Neural cell (in vitro differentiated cells): ENCODE measurements at regions not wholly inside any gene's neighbourhood (a gene's known extent, or its start where the extent isn't known, plus 50 kb on each side); places are given as distances from the start of the nearest gene placed in this dataset.

Experiments used
- EP300 ChIP-seq: fragments of 450-650 bp; conservative IDR thresholded peaks from 2 replicates; pipeline ENCODE4 v1.6.1; 2014; ENCODE audit warnings: antibody characterized with exemption, mild to moderate bottlenecking, moderate library complexity; ENCODE audit not compliant: poor library complexity, severe bottlenecking
- EZH2 ChIP-seq: fragments of 200-600, 300-800 bp; shearing (Covaris generic), sonication (generic); IDR thresholded peaks from 2 replicates; pipeline ENCODE4 v1.6.1; 2014; ENCODE audit warnings: antibody characterized with exemption, low read length, borderline replicate concordance, mild to moderate bottlenecking; ENCODE audit not compliant: insufficient read depth, poor library complexity, severe bottlenecking
- POLR2AphosphoS5 ChIP-seq: IDR thresholded peaks from 2 replicates; pipeline ENCODE4 v1.6.1; 2012
- RAD21 ChIP-seq: fragments of 450-650 bp; conservative IDR thresholded peaks from 2 replicates; pipeline ENCODE4 v1.6.1; 2014; ENCODE audit warnings: antibody characterized with exemption, mild to moderate bottlenecking, moderate library complexity
- SMC3 ChIP-seq: fragments of 450-650 bp; conservative IDR thresholded peaks from 2 replicates; pipeline ENCODE4 v1.6.1; 2014; ENCODE audit warnings: antibody characterized with exemption, mild to moderate bottlenecking, moderate library complexity; ENCODE audit not compliant: poor library complexity
- TAF1 ChIP-seq: IDR thresholded peaks from 2 replicates; pipeline ENCODE4 v1.6.1; 2012; ENCODE audit warnings: low read depth
- TF ChIP-seq, protein P1 (sequence below): fragments of 450-650 bp; IDR thresholded peaks from 2 replicates; pipeline ENCODE4 v1.5.1; 2014; ENCODE audit warnings: antibody characterized with exemption, mild to moderate bottlenecking, moderate library complexity; ENCODE audit not compliant: poor library complexity, severe bottlenecking
- TF ChIP-seq, protein P2 (sequence below): IDR thresholded peaks from 2 replicates; pipeline ENCODE4 v1.6.1; 2012; ENCODE audit warnings: borderline replicate concordance

DNA sequence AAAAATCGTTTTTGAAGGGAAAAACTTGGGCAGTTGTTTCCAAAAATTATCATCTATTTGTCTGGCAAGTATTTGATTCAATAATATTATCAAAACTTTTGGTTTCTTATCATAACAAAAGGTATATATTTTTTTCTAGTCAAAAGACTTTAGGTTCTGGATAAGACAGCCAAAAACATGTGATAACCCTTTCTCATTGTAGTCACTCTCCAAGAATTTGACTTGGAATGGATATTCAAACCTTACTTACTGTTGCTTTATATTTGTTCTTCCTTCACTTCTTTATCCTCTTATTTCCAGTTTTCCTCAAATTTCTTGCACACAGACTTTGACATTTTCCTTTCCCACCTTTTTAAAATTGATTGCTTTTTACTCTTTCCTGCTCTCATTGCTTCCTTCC, 140.9 kb upstream of the FAM3C start:
- TF ChIP-seq, protein P1, sequence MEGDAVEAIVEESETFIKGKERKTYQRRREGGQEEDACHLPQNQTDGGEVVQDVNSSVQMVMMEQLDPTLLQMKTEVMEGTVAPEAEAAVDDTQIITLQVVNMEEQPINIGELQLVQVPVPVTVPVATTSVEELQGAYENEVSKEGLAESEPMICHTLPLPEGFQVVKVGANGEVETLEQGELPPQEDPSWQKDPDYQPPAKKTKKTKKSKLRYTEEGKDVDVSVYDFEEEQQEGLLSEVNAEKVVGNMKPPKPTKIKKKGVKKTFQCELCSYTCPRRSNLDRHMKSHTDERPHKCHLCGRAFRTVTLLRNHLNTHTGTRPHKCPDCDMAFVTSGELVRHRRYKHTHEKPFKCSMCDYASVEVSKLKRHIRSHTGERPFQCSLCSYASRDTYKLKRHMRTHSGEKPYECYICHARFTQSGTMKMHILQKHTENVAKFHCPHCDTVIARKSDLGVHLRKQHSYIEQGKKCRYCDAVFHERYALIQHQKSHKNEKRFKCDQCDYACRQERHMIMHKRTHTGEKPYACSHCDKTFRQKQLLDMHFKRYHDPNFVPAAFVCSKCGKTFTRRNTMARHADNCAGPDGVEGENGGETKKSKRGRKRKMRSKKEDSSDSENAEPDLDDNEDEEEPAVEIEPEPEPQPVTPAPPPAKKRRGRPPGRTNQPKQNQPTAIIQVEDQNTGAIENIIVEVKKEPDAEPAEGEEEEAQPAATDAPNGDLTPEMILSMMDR, result no peak
- TF ChIP-seq SMC3 (no peak), EP300 (no peak), RAD21 (no peak), EZH2 (no peak), POLR2AphosphoS5 (no peak), TAF1 (no peak)
- TF ChIP-seq, protein P2, sequence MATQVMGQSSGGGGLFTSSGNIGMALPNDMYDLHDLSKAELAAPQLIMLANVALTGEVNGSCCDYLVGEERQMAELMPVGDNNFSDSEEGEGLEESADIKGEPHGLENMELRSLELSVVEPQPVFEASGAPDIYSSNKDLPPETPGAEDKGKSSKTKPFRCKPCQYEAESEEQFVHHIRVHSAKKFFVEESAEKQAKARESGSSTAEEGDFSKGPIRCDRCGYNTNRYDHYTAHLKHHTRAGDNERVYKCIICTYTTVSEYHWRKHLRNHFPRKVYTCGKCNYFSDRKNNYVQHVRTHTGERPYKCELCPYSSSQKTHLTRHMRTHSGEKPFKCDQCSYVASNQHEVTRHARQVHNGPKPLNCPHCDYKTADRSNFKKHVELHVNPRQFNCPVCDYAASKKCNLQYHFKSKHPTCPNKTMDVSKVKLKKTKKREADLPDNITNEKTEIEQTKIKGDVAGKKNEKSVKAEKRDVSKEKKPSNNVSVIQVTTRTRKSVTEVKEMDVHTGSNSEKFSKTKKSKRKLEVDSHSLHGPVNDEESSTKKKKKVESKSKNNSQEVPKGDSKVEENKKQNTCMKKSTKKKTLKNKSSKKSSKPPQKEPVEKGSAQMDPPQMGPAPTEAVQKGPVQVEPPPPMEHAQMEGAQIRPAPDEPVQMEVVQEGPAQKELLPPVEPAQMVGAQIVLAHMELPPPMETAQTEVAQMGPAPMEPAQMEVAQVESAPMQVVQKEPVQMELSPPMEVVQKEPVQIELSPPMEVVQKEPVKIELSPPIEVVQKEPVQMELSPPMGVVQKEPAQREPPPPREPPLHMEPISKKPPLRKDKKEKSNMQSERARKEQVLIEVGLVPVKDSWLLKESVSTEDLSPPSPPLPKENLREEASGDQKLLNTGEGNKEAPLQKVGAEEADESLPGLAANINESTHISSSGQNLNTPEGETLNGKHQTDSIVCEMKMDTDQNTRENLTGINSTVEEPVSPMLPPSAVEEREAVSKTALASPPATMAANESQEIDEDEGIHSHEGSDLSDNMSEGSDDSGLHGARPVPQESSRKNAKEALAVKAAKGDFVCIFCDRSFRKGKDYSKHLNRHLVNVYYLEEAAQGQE, result no peak
